ENCODE measurements at regions not wholly inside any gene's neighbourhood (a gene's known extent, or its start where the extent isn't known, plus 50 kb on each side); places are given as distances from the start of the nearest gene placed in this dataset.

GRCh38 chr5:67311701-67312100 is 115.1 kb upstream of the CD180 start:
- no peak for TF ChIP-seq POLR2AphosphoS5 (IDR thresholded peaks at IDR 0.05)
- no peak for TF ChIP-seq CTCF (IDR thresholded peaks at IDR 0.05)
- TF ChIP-seq POLR2A (IDR thresholded peaks at IDR 0.05) = no peak
- TF ChIP-seq EP300 (IDR thresholded peaks at IDR 0.05) = no peak
- H3K36me3 ChIP-seq = no peaks in the 10 kb centered on the region
- no peak overlapping the region for H3K27ac ChIP-seq
- peaks cover 0 to 8% (median 5%) of the 10 kb centered on the region in 4 donors for H3K4me1 ChIP-seq
- no peak for DNase-seq
- 88 to 97% (median 89%) methylated on average over 2 of the region's 2 CpGs for WGBS, 5 donors
- intact Hi-C loops (cut with DNase I; ENCODE audit: low total_unique reads) = no loop called here
- no peaks in the 10 kb centered on the region for H3K27me3 ChIP-seq
- no peaks in the 10 kb centered on the region for H3K9me3 ChIP-seq
- H3K4me3 ChIP-seq = no peak overlapping the region

DNA sequence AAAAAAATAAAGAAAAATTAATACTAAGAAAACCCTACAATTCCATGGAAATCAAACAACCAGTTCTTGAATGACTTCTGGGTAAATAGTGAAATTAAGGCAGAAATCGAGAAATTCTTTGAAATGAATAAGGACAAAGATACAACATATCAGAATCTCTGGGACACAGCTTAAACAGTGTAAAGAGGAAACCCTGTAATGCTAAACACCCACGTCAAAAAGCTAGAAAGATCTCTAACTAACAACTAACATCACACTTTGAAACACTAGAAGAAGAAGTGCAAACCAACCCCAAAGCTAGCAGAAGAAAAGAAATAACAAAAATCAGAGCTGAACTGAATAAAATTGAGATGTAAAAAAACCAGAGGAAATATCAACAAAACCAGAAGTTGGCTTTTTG is 114.6 kb upstream of the CD180 start:
- WGBS, 5 donors = 73 to 83% (median 78%) methylated on average over 2 of the region's 2 CpGs
- TF ChIP-seq CTCF (IDR thresholded peaks at IDR 0.05) = no peak
- no peak for TF ChIP-seq EP300 (IDR thresholded peaks at IDR 0.05)
- no peak for TF ChIP-seq POLR2A (IDR thresholded peaks at IDR 0.05)
- TF ChIP-seq POLR2AphosphoS5 (IDR thresholded peaks at IDR 0.05) = no peak
- no peak overlapping the region for H3K27ac ChIP-seq
- H3K27me3 ChIP-seq = no peaks in the 10 kb centered on the region
- intact Hi-C loops (cut with DNase I; ENCODE audit: low total_unique reads) = no loop called here
- no peak overlapping the region for H3K4me3 ChIP-seq
- no peak for DNase-seq
- no peaks in the 10 kb centered on the region for H3K9me3 ChIP-seq
- no peaks in the 10 kb centered on the region for H3K36me3 ChIP-seq
- peaks cover 0 to 9% (median 7%) of the 10 kb centered on the region in 4 donors for H3K4me1 ChIP-seq

- Histone ChIP-seq H3K27ac (no peak overlapping the region), H3K4me1 (peaks cover 0 to 14% (median 9%) of the 10 kb centered on the region in 4 donors), H3K9me3 (no peaks in the 10 kb centered on the region), H3K36me3 (no peaks in the 10 kb centered on the region), H3K4me3 (no peak overlapping the region), H3K27me3 (no peaks in the 10 kb centered on the region)
- intact Hi-C loops (cut with DNase I; ENCODE audit: low total_unique reads) = no loop called here
- 61 to 90% (median 80%) methylated on average over 2 of the region's 2 CpGs for WGBS, 5 donors
- no peak for DNase-seq
- TF ChIP-seq CTCF (IDR thresholded peaks at IDR 0.05) (no peak), POLR2AphosphoS5 (IDR thresholded peaks at IDR 0.05) (no peak), EP300 (IDR thresholded peaks at IDR 0.05) (no peak), POLR2A (IDR thresholded peaks at IDR 0.05) (no peak)
Measured at GRCh38 chr5:67310740-67311139, 114.1 kb upstream of the CD180 start.

DNA sequence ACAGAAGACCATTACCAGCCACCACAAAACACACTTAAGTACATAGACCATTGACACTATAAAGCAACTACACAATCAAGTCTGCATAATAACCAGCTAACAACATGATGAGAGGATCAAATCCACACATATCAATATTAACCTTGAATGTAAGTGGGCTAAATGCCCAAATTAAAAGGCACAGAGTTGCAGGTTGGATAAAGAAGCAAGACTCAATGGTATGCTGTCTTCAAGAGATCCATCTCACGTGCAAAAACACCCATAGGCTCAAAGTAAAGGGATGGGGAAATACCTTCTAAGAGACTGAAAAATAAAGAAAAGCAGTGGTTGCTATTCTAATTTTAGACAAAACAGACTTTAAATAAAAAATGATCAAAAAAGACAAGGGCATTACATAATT is 113.6 kb upstream of the CD180 start:
- Histone ChIP-seq H3K27me3 (no peaks in the 10 kb centered on the region), H3K9me3 (no peaks in the 10 kb centered on the region), H3K4me3 (no peak overlapping the region), H3K4me1 (peaks cover 0 to 13% (median 8%) of the 10 kb centered on the region in 4 donors), H3K36me3 (no peaks in the 10 kb centered on the region), H3K27ac (no peak overlapping the region)
- no peak for DNase-seq
- intact Hi-C loops (cut with DNase I; ENCODE audit: low total_unique reads) = no loop called here
- WGBS, 5 donors = 81 to 95% (median 94%) methylated on average over 1 of the region's 1 CpG
- TF ChIP-seq CTCF (IDR thresholded peaks at IDR 0.05) (no peak), EP300 (IDR thresholded peaks at IDR 0.05) (no peak), POLR2A (IDR thresholded peaks at IDR 0.05) (no peak), POLR2AphosphoS5 (IDR thresholded peaks at IDR 0.05) (no peak)

Measured in stomach (tissue), 8 donors.